K562 (cell line): ENCODE measurements at regions not wholly inside any gene's neighbourhood (a gene's known extent, or its start where the extent isn't known, plus 50 kb on each side); places are given as distances from the start of the nearest gene placed in this dataset.

Experiments used
- ATAC-seq: fragments of 200-7000 bp; cut with Tn5 transposase; 3 replicates; pipeline ENCODE4 v1.9.1; 2020; ENCODE audit warnings: moderate library complexity
- BruUV-seq: library from RNA; stranded (reverse); fragments of 400-500 nt; replicated peaks from 2 replicates; lab custom pipeline; 2021; lab: Mats Ljungman, UMichigan
- CTCF ChIA-PET: fragments of 300-600 bp; formaldehyde crosslinking; extraction: SDS; loops from one replicate; lab custom pipeline; 2021; ENCODE audit warnings: low intra/inter-chr PET ratio; lab: Yijun Ruan, JAX
- POLR2A ChIA-PET: fragments of 300-600, 350-650 bp; sonication (Branson Sonifier 250); formaldehyde crosslinking; extraction: SDS; loops from one replicate; lab custom pipeline; 2021; ENCODE audit warnings: antibody characterized with exemption, inconsistent platforms; lab: Yijun Ruan, JAX
- DNase-seq, 4 experiments: peaks; one replicate each; pipeline versions ENCODE4 v3.0.0 to v3.0.0-alpha.2; 2011 to 2018; ENCODE audit warnings: low spot score in 3 of 4, mixed read lengths in 3 of 4; ENCODE audit errors: extremely low read depth in 1 of 4
- FAIRE-seq: peaks from 2 replicates; lab custom pipeline; 2011; peaks lifted over from hg19 to GRCh38; lab: Jason Lieb, UNC
- H2AFZ ChIP-seq: 2 replicates; pipeline ENCODE4 v1.6.0; 2011; ENCODE audit warnings: low read depth, low read length, control low read depth, inconsistent platforms
- H3K27ac ChIP-seq: fragments of 200-600 bp; 3 replicates; pipeline ENCODE4 v1.8.0; 2011; ENCODE audit warnings: low read depth, mild to moderate bottlenecking, control low read depth, inconsistent platforms, low read length, moderate library complexity, mixed read lengths; ENCODE audit errors: extremely low read depth
- H3K27me3 ChIP-seq, 2 experiments: fragments of 300-600 bp in 1 of 2; 2 replicates in 1 of 2; 3 replicates in 1 of 2; pipeline versions ENCODE4 v1.6.0 to v1.8.0; 2011; ENCODE audit warnings: inconsistent platforms in 2 of 2, low read length in 2 of 2, mild to moderate bottlenecking in 1 of 2, mixed read lengths in 1 of 2, moderate library complexity in 1 of 2; ENCODE audit not compliant: control insufficient read depth in 2 of 2, insufficient read depth in 2 of 2
- H3K36me3 ChIP-seq: fragments of 300-600 bp; 3 replicates; pipeline ENCODE4 v1.8.0; 2011; ENCODE audit warnings: mild to moderate bottlenecking, low read length, inconsistent platforms; ENCODE audit not compliant: control insufficient read depth, insufficient read depth
- H3K4me1 ChIP-seq, 2 experiments: fragments of 200-600 bp in 1 of 2; replicated peaks in 1 of 2; 2 replicates in 1 of 2; 3 replicates in 1 of 2; pipeline versions ENCODE4 v1.5.1 to v1.8.0; 2011; ENCODE audit warnings: inconsistent platforms in 2 of 2, low read length in 2 of 2, mild to moderate bottlenecking in 1 of 2, mixed read lengths in 1 of 2, moderate library complexity in 1 of 2; ENCODE audit not compliant: control insufficient read depth in 2 of 2, insufficient read depth in 2 of 2
- H3K4me2 ChIP-seq: 2 replicates; pipeline ENCODE4 v1.6.1; 2011; ENCODE audit warnings: low read length, control low read depth, inconsistent platforms, mixed read lengths; ENCODE audit not compliant: insufficient read depth
- H3K4me3 ChIP-seq: fragments of 200-600 bp; sonication (generic), shearing (Covaris generic); 2 replicates; pipeline ENCODE4 v1.5.1; 2016; ENCODE audit warnings: control low read depth, inconsistent platforms
- H3K79me2 ChIP-seq: fragments of 200-600 bp; 3 replicates; pipeline ENCODE4 v1.8.0; 2011; ENCODE audit warnings: low read length, inconsistent platforms; ENCODE audit not compliant: control insufficient read depth, insufficient read depth
- H3K9ac ChIP-seq, 2 experiments: 2 replicates each; pipeline versions ENCODE4 v1.6.0 to v1.6.1; 2011; ENCODE audit warnings: low read depth in 2 of 2, low read length in 2 of 2, control low read depth in 1 of 2, inconsistent platforms in 1 of 2, mild to moderate bottlenecking in 1 of 2, mixed read lengths in 1 of 2; ENCODE audit not compliant: insufficient read depth in 1 of 2
- H3K9me1 ChIP-seq: one replicate; pipeline ENCODE4 v1.6.0; 2011; ENCODE audit warnings: inconsistent platforms, mild to moderate bottlenecking, low read length, moderate library complexity; ENCODE audit not compliant: control insufficient read depth, insufficient read depth
- H3K9me3 ChIP-seq: replicated peaks from 2 replicates; pipeline ENCODE4 v1.5.1; 2011; ENCODE audit warnings: low read depth, low read length, inconsistent platforms; ENCODE audit not compliant: control insufficient read depth, insufficient read depth
- H4K20me1 ChIP-seq: replicated peaks from 2 replicates; pipeline ENCODE4 v1.6.1; 2011; ENCODE audit warnings: low read length, inconsistent platforms, mixed read lengths; ENCODE audit not compliant: control insufficient read depth, insufficient read depth
- CTCF ChIP-seq, 3 experiments: IDR thresholded peaks in 2 of 3; conservative IDR thresholded peaks in 1 of 3; 2 replicates each; pipeline ENCODE4 v1.5.1; 2011 to 2012; ENCODE audit warnings: low read length in 3 of 3, mild to moderate bottlenecking in 3 of 3, control low read depth in 2 of 3, improper control_type of control experiment in 1 of 3, inconsistent platforms in 1 of 3, low read depth in 1 of 3, mixed read lengths in 1 of 3, moderate library complexity in 1 of 3; ENCODE audit not compliant: insufficient read depth in 2 of 3
- STAG1 ChIP-seq: sonication (generic); formaldehyde crosslinking; IDR thresholded peaks from 2 replicates; pipeline ENCODE4 v1.5.0; 2020; ENCODE audit warnings: missing genetic modification reagents, borderline replicate concordance
- in situ Hi-C: fragments of 300-500 bp; cut with MboI; formaldehyde crosslinking; loops from 4 replicates; pipeline ENCODE4 v1.15.0; 2018; ENCODE audit warnings: inconsistent platforms, mixed read lengths
- intact Hi-C: fragments of 100-400 bp; cut with micrococcal nuclease; formaldehyde crosslinking; loops from 2 replicates; pipeline ENCODE4 v1.14.2; 2022

- no peak for FAIRE-seq
Measured at GRCh38 chr7:23918856-23919255, 208.8 kb downstream of the STK31 start.

More at GRCh38 chr7:23918856-23919255, 208.8 kb downstream of the STK31 start:
- no peak overlapping the region for H2AFZ ChIP-seq
- no peaks in the 10 kb centered on the region for H3K79me2 ChIP-seq
- H4K20me1 ChIP-seq: no peaks in the 10 kb centered on the region
- in situ Hi-C loops (no loop called here), intact Hi-C loops (no loop called here)
- H3K9ac ChIP-seq: no peak overlapping the region
- ChIA-PET POLR2A (no interaction called here), CTCF (no interaction called here)
- no peak overlapping the region for H3K27ac ChIP-seq
- H3K9me3 ChIP-seq: no peaks in the 10 kb centered on the region
- H3K9me1 ChIP-seq: no peaks in the 10 kb centered on the region
- H3K27me3 ChIP-seq: 0 out of 5 replicates have a peak, but pooled peaks cover 0 to 2% of the 10 kb centered on the region in 2 experiments
- BruUV-seq: no TSS peak
- no peaks in the 10 kb centered on the region for H3K4me1 ChIP-seq
- ATAC-seq: no peak
- H3K36me3 ChIP-seq: no peaks in the 10 kb centered on the region
- H3K4me3 ChIP-seq: no peak overlapping the region
- no peak overlapping the region for H3K4me2 ChIP-seq
- DNase-seq: no peak
- no peak for TF ChIP-seq CTCF (IDR thresholded peaks at IDR 0.05 in 2 of 3, conservative IDR thresholded peaks at IDR 0.05 in 1 of 3; ENCODE audit: insufficient read depth in 2 of 3, low read depth in 1 of 3, low read length in 3 of 3)
- no peak for TF ChIP-seq STAG1 (CRISPR knock-in tag)
- TF ChIP-seq, all 486 proteins: peak for 0
